HG03342 (cell line): ENCODE measurements at regions not wholly inside any gene's neighbourhood (a gene's known extent, or its start where the extent isn't known, plus 50 kb on each side); places are given as distances from the start of the nearest gene placed in this dataset.

Experiments used
- ATAC-seq: cut with Tn5 transposase; IDR thresholded peaks from one replicate; pipeline ENCODE4 v1.9.1; 2021; ENCODE audit warnings: mild to moderate bottlenecking, moderate library complexity; ENCODE audit not compliant: unreplicated experiment

DNA sequence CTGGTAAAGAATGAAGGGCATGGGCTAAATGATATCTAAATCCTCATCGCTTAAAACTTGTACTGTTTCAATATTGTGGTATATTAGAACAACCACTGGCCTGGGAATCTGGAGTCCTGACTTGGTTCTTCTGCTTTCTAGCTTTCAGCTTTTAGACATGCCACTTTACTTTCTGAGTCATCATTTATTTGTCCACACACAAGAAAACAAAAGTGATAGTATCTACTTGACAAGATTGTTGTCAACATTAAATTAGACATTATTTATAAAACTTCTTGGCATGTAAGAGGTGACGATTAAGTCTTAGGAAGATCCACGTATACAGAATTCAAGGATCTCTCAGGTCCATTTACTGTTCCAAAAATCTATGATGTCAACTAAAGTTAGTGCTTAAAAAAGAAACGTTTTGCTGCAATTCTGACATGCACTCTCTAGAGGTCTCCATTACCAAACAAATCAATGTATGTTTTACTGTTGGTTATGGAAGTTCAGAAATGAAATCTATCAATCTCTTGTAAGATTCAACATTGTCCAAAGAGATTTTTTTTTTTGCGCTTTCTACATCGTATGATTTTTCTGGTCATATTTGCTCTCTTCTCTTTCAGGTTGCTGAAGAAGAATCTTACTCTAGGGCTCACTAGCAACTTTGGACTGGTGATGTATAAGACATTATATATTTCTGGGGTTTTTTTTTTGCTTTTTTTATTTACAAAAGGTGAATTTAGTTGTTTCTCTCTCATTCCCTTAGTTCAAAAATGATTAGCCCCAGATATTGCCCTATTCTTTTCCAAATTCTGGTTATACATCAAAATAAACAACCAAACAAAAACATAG, 53.6 kb upstream of the DYNC1I1 start:
- ATAC-seq: no peak

DNA sequence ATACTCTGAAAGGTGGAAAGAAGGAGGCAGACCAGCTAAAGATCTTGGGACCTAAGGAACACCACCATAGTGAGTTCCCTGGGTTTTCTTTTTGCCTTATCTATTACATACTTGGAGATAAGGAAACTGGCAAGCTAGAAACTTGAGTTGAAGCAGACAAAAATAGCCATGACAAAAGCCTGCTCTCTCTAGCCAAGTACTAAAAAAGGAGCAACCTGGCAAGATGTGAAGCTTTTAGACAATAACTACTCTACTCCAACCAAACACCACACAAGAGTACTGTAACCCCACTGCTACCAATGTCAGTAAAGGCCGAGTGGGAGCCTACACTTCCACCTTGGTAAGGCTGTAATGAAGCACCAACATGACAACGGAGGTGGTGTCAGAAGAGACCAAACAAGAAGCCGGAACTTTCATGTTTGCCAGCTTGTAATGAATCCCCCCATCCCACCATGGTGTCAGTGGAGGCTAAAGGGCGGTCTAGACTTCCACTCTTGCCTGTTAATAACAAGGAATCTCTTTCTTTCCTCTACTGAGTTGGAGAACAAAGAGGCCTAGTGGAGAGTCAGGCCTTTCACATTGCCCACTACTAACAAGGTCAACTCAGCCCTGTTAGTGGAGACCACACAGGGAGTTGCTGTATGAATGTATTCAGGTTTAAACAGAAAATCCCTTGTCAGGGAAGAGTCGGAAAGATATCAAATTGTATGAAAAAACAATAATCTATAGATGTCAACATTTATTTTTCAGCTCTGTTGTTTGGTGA, 55.8 kb upstream of the DYNC1I1 start:
- no peak for ATAC-seq

DNA sequence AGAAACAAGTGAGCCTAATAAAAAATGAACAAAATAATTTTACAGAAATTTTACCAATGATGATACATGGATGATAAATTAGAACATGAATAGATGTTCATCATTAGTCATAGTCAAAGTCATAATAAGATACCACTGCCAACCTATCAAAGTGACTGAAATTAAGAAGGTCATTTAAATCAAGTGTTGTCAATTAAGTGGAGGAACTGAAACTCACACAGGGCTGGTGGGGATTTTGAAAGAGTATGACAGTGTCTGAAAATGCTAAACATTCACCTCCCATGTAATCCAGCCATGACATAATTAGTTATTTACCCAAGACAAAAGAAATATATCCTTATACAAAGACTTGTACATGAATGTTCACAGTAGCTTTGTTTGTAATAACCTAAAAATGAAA, 57.1 kb upstream of the DYNC1I1 start:
- peak; percentile 87 for ATAC-seq

DNA sequence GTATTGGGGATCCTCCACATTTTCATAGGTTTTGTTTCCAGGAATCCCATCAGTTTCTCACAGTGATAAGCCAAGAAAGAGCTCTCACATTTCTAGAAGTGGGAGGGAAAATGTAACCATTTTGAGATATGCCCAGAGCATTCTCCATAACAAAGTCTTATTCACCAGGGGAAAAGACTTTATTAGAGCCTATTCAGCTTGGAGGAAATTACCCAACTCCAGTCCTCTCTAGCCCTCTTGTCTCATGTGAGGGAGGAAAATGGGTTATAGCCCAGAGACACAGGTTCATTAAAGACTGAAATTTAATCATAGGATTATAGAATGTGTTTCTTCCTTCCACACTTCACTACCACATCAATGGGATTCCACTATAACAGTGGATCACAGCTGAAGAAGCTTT, 61.6 kb upstream of the DYNC1I1 start:
- ATAC-seq: no peak

DNA sequence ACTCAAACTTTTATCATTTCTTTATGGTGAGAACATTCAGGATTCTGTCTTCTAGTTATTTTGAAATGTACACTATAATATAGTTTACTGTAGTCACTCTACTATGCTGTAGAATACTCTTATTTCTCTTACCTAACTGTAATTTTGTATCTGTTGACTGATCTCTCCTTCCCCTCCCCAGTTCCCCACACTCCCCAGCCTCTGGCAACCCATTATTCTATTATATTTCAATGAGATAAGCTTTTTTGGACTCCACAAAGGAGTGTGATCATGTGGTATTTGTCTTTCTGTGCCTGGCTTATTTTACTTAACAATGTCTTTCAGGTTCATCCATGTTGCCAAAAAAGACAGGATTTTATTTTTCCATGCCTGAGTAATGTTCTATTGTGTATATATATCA, 71.4 kb upstream of the DYNC1I1 start:
- ATAC-seq: no peak

DNA sequence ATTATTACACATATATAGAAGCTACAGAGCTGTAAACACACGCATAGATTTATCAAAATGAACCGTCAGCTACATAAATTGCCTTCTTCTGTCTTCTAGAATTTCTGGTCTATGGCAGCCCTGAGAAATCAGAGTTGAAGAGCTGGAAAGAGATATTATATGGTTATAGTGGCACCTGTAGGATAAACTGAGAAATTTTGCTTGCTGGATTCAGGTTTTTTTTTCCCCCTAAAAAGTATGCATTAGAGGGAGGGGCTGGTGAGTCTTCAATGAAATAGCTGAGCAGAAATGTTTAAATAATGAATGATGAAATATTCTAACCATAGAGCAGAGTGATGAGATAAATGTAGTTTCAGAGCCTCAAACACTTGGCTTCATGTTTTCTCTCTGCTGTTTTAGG, 78.0 kb upstream of the DYNC1I1 start:
- ATAC-seq: no peak

DNA sequence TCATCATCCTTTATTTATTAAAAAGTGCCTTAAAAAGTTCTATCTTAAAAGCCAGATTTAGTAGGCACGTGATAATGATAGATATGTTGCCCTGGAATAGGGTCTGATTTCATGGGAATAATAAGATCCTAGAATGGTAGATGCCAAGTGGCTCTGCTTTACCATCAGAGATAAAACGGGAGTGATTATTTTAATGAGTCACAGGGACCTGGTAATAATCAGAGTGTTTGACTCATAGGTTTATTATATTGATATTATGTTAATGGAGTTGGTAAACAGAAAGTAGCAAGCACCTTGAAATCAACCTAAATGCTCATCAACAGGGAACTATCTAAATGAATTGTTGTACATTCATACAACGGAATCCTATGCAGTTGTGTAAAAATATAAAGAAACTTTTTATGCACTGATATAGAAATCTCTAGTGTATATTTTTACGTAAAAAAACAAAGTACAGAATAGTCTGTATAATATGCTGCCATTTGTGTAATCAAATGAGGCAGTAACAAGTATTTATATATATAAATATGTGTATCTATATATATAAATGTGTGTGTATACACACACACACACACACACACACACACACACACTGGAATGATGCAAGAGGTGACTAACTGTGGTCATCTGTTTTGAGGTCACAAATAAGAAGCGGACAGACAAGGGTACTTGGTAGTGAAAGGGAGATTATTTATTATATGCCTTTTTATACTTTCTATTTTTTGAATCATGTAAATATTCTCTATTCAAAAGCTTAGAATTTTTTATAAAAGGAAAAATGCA, 78.6 kb upstream of the DYNC1I1 start:
- no peak for ATAC-seq

DNA sequence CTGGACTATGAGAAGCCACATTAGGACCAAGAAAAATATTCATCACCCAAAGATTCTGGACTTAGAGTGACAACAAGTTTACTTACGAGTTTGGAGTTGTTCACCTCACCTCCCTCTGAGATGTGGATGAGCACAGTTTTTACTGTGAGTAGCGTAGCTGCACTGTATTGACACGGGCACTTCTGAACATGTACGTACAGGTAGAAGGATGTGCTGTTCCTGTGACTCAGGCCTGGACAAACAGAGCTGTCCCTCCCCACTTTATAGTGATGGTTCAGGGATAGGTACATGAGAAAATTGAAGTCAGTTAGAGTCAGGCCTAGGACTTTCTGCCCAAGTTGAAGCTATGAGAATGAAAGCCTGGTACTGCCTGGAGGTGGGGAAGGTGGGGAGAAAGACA, 80.9 kb upstream of the DYNC1I1 start:
- ATAC-seq: no peak

DNA sequence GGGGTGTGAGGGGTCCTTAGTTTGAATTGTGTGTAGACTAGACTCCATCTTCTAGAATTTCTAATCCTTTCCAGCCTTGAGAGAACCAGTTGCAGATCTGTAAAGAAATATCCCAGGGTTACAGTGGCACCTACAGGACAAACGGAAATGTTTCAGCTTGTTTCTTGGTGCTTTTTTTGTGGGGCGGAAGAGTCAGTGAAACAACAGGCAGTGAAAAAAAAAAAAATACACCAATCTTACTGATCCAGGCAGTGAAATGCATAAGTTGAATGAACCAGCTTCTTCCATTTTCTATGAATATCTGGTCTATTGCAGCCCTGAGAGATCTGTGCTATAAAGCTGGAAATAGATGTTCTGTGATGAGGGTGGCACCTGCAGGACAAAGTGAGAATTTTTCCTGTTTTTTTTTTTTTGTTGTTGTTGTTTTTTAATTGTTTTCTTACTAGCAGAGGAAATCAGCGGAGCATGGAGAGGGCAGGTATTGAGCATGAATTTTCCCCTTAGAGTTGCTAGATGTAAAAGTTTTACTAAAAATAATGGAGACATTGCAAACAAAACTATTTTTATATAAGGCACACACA, 81.9 kb upstream of the DYNC1I1 start:
- ATAC-seq: peak; percentile 85

DNA sequence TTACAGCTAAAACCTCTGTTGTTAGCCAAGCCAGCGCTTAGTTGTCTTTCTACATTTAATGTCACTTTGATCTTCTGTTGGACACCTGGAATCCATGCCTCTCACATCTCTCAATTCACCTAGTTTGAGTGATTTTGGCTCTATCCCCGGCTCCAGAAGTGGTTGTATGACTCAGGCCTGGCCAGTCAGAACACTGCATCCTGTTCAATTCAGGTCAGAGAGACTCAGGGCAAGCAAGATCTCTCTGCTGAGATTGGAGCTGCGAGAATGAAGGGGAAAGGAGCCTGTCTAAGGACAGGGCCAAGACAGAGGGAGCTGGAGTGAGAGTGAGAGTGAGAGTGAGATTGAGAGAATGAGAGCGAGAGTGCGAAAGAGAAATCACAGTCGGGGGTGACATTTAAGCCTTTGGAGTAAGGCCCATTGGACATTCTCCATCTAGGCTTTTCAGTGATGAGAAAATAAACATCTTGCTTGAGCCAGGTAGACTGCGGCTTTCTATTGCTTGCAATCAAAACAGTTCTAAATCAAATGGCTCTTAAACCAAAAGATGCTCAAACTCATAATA, 83.3 kb upstream of the DYNC1I1 start:
- ATAC-seq: no peak

DNA sequence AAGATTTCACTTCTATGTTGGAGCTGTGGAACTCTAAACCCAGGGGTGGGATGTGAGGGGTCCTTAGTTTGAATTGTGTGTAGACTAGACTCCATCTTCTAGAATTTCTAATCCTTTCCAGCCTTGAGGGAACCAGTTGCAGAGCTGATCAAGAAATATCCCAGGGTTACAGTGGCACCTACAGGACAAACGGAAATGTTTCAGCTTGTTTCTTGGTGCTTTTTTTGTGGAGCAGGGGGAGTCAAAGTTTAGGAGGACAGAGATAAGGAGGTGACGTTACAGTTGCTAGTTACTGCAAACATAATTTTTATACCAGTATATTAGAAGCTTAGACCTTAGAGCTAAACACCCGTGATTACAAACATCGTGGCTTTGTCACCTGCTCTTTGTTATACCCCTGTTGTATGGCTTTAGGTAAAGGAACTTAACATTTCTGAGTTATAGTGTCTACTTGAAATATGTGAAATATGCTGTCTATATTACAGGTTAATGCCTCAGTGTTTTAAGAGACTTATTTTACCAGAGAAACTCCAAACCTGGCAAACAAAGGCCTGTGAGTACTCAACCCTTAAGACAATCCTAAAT, 84.5 kb upstream of the DYNC1I1 start:
- ATAC-seq: no peak

DNA sequence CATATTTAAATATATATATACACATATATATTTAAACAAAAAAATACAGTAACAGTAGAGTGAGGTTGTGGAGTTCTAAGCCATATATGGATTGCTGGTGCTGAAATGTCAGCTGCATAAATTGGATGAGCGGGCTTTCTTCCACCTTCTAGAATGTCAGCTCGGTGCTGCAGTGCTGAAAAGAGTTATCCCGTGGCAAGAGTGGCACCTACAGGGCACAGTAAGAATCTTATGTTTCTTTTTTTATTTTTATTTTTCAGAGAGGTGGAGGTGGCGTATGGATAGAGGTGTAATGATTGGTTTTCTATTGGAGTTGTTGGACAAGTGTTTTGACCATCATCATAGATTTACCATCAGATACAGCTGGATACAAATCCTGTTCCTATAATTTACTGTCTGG, 86.2 kb upstream of the DYNC1I1 start:
- ATAC-seq: no peak

DNA sequence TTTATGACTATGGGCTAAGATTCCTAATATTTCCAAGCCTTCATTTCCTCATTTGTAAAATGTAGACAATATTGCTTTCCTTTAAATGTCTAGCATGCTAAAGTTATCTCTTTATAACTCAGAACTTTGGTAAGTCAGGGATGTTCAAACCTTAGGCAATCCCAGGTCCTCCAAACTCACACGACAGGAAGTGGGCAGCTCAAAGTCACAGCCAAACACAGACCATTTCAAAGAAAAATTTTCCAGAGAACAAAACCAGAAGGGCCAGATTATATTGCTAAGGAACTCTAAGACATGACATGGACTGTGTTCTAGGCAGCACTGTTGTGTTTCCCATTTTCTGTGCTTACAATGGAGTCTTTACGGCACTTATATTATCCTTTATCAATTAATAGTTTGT, 87.8 kb upstream of the DYNC1I1 start:
- ATAC-seq: no peak

DNA sequence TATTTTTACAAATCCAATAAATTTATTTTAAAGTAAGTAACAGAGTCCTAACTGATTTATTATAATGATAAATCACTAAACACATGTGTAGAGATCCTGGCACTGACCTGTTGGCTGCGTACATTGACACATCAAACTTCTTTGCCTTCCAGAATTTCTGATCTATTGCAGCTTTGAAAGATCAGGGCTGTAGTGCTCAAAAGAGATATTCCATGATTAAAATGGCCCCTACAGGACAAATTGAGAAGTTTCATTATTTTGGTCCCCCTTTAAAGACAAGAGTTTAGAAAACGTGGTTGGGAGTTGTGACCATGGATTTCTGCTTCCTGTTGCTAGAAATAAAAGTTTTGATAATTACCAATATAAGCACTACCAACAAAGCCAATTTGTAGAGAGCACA, 87.7 kb upstream of the PDK4 start:
- ATAC-seq: no peak

DNA sequence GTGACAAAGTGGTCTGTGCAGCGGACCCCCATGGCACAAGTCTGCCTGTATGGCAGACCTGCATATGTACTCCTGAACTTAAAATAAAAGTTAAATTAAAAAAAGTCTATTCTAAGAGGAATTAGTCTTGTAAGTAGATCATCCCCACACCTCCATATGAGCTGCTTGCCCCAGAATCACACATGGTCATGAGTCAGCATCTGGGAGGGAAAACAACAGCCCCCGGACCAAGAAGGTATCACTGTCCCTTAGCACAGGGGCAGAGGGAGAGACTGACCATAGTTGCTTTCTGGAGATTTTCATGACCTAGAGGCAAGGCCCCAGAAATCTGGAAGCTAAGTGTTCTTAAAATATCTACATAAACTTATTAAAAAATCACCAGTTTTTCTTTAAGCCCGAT, 86.6 kb upstream of the PDK4 start:
- ATAC-seq: no peak

DNA sequence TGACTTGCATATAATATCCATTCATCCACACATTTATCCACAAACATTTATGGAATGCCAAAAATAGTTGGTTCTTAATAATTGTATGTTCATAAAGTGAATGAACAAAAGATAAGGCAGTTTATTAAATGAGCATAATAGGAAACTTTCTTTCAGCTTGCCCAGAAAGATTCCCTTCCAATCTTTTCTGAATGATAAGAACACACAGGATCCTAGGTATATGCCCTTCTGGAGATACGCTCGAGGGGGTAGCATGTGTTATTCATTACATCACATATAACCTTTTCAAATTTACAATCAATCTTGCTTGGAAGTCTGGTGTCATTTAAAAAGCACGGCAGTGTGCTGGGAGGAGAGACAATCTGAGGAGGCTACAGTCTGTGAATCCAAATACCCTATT, 80.4 kb upstream of the PDK4 start:
- no peak for ATAC-seq

DNA sequence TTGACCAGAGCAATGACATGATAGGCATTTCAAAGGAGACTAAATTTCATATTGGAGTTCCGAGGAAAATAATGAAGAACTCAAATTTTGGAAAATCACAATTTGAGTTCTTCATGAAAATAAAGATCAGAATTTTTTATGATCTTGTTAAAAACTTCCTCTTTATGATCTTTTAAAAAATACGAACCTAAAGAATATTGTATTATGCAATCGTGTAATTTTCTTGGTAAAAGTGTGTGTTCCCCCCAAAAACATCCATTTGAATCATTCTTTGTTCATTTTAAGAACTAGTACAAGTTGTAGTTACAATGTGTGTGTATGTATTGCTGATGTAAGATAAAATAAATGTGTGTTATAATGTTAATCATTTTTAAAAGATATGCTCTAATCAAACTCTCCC, 79.3 kb upstream of the PDK4 start:
- ATAC-seq: no peak

DNA sequence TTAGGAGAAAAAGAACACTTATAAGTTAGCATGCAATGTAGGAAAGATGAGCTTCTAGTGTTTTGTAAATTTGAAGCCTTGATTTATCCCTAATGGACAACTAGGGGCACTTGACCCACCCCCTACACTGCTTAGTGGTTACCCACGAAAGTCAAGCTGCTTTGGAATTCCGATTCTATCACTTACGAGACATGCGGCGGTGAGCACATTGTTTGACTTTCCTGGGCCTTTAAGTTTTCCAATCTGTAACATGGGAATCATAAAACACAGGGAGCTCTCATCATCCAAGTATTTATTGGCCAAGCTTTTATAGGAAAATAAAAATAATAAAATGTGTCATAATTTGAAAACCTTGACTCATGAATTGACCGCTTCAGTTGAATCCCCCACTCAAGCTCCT, 78.7 kb upstream of the PDK4 start:
- no peak for ATAC-seq

DNA sequence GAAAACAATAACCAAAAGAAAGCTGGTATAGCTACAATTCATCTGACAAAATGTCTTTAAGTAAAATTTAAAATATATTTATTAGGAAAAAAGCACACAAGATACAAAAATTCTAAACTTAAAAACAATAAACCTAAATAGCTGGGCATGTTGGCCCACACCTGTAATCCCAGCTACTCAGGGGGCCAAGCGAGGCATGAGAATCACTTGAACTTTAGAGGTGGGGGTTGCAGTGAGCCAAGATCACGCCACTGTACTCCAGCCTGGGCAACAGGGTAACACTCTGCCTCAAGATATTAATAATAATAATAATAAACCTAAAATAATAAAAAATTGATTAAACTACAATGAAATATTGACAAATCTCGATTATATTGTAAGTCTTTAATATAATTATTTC, 77.8 kb upstream of the PDK4 start:
- ATAC-seq: no peak

DNA sequence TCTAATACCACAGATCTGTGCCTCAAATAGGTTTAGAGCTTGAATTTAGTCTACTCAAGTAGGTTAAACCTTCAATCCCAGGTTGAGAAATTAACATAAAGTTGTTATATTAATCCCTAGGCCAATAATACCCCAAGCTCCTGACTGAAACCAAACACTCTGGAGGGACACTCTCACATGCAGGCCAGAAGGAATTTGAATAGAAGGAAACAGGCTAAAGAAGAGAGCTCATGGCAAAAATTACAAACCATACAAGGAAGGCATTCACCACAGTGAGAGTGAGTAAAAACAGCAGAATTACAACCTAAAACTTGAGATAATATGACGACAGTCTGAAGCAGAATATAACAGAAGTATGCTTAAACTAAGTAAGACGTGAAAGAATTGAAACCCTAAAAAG, 76.1 kb upstream of the PDK4 start:
- no peak for ATAC-seq

DNA sequence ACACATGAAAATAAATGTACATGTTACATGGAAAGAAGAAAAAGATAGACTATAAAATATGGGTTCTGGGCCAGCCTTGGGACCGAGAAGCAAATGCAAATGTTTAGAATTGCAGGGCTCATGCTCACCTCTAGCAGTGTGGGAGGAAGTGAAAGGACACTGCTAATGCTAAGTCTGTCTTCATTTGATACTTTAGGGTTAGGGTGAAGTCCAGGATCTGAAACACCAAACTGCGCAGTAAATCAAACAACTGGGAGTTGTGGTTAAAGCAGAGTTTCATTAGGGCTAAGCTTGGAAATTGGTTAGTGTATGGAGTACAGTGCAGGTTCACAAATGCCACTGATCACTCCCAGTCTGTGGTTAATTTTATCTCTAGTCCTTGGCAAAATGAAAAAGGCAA, 73.2 kb upstream of the PDK4 start:
- ATAC-seq: peak; percentile 84
